HL-60 (cell line): ENCODE measurements at regions not wholly inside any gene's neighbourhood (a gene's known extent, or its start where the extent isn't known, plus 50 kb on each side); places are given as distances from the start of the nearest gene placed in this dataset.
A peak's percentile ranks its signal among the peaks of the same experiment; 100 is the strongest.

ENCODE experiments used
- DNase-seq, 2 experiments: peaks; one replicate each; pipeline ENCODE4 v3.0.0-alpha.2; 2010 to 2020; ENCODE audit warnings: low read depth in 1 of 2, low spot score in 1 of 2
- H3K27ac ChIP-seq: fragments of 250-450 bp; sonication (Bioruptor Pico); replicated peaks from 2 replicates; pipeline ENCODE4 v1.5.1; 2020; ENCODE audit warnings: mild to moderate bottlenecking, moderate library complexity
- H3K27me3 ChIP-seq: fragments of 250-450 bp; sonication (Bioruptor Pico); 2 replicates; pipeline ENCODE4 v1.5.1; 2021; ENCODE audit warnings: mild to moderate bottlenecking, moderate library complexity; ENCODE audit not compliant: insufficient read depth, poor library complexity, severe bottlenecking
- H3K4me3 ChIP-seq: replicated peaks from 2 replicates; pipeline ENCODE4 v1.5.1; 2011; ENCODE audit warnings: mild to moderate bottlenecking, control low read depth, low read length; ENCODE audit not compliant: insufficient read depth
- CTCF ChIP-seq: IDR thresholded peaks from one replicate; pipeline ENCODE4 v1.5.1; 2011; ENCODE audit warnings: low read length, control low read depth, inconsistent platforms; ENCODE audit not compliant: insufficient read depth
- GABPA ChIP-seq: IDR thresholded peaks from 2 replicates; pipeline ENCODE4 v1.6.1; 2012; ENCODE audit warnings: low read depth
- POLR2AphosphoS5 ChIP-seq: IDR thresholded peaks from 2 replicates; pipeline ENCODE4 v1.6.1; 2012; ENCODE audit warnings: low read depth
- REST ChIP-seq: IDR thresholded peaks from 2 replicates; pipeline ENCODE4 v1.6.1; 2012; ENCODE audit warnings: low read depth; ENCODE audit not compliant: insufficient replicate concordance
- SPI1 ChIP-seq: IDR thresholded peaks from 2 replicates; pipeline ENCODE4 v1.6.1; 2012; ENCODE audit warnings: low read depth, mild to moderate bottlenecking, borderline replicate concordance

GRCh38 chr10:78445308-78445707 lies 411.6 kb downstream of the RPS24 start:
- Histone ChIP-seq H3K4me3 (no peak overlapping the region), H3K27me3 (no peaks in the 10 kb centered on the region), H3K27ac (no peak overlapping the region)
- TF ChIP-seq REST (peak; percentile 24), GABPA (no peak), CTCF (no peak), POLR2AphosphoS5 (no peak)
- no peak for DNase-seq

- Histone ChIP-seq H3K27me3 (no peaks in the 10 kb centered on the region), H3K4me3 (no peak overlapping the region), H3K27ac (no peak overlapping the region)
- no peak for TF ChIP-seq REST
- TF ChIP-seq CTCF, result no peak
- no peak for TF ChIP-seq GABPA
- TF ChIP-seq SPI1, result no peak
- no peak for TF ChIP-seq POLR2AphosphoS5
- no peak for DNase-seq
These were observed 414.8 kb downstream of the RPS24 start for GRCh38 chr10:78448470-78448869.

DNA sequence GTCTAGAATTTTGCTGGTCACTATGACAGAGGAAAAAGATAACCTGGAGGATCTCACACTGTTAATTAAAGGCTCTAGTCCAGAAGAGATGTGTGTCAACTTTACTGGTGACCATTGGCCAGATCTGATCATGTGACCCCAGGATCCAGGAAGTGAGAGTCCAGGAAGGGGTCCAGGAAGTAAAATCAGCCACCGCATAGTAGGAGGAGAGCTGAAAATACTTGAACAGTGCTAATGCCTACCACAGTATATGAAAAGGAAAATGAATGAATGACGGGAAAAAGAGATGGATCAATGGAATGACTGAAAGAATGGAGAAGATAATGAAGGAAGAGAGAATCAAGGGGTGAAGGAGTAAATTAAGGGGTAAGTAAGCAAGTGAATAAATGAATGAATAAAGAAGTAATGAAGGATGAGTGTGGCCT lies 415.3 kb downstream of the RPS24 start:
- Histone ChIP-seq H3K4me3 (no peak overlapping the region), H3K27ac (no peak overlapping the region), H3K27me3 (no peaks in the 10 kb centered on the region)
- no peak for DNase-seq
- TF ChIP-seq CTCF, result no peak
- TF ChIP-seq GABPA, result no peak
- TF ChIP-seq SPI1, result no peak
- no peak for TF ChIP-seq REST
- no peak for TF ChIP-seq POLR2AphosphoS5
